ENCODE measurements at regions not wholly inside any gene's neighbourhood (a gene's known extent, or its start where the extent isn't known, plus 50 kb on each side); places are given as distances from the start of the nearest gene placed in this dataset.

DNA sequence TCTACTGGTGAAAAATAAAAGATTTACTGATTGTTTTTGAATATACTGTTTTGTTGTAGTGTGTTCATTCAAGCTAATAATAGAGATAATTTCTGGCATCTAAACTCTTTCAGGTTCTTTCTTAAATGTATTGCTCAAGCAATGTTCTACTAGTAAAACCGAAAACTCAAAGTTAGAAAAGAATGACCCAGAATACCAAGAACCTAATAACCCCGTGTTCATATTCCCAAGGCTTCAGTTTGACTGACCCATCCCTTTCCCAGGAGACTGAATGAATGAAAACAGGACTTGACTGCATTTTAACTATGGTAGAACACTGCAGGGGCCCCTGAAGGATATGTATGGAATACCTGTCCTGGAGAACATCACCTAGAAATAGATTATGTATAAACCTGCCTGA lies 375.3 kb downstream of the MAFB start (continued):
- no peak for TF ChIP-seq CTBP2 (IDR thresholded peaks at IDR 0.05; ENCODE audit: borderline replicate concordance, insufficient read depth, insufficient read length, low read length)
